AG04450 (cell line): ENCODE measurements at regions not wholly inside any gene's neighbourhood (a gene's known extent, or its start where the extent isn't known, plus 50 kb on each side); places are given as distances from the start of the nearest gene placed in this dataset.
"Not testable (repeated sequence)": the region's sequence is repeated elsewhere in the genome, so short reads cannot be mapped to it uniquely, and the experiment has no call there.

Source experiments
- CTCF ChIA-PET: fragments of 300-600, 350-600 bp; formaldehyde crosslinking; extraction: SDS; loops from one replicate; lab custom pipeline; 2022; ENCODE audit warnings: antibody characterized with exemption, inconsistent platforms; lab: Charles Lee
- POLR2A ChIA-PET: fragments of 350-600 bp; formaldehyde crosslinking; extraction: SDS; loops from one replicate; lab custom pipeline; 2021; ENCODE audit warnings: antibody characterized with exemption, inconsistent platforms; lab: Yijun Ruan, JAX
- DNase-seq: peaks from one replicate; pipeline ENCODE4 v3.0.0-alpha.2; 2011; ENCODE audit warnings: low read depth, low spot score
- H3K27ac ChIP-seq: one replicate; pipeline ENCODE4 v1.5.1; 2012; ENCODE audit warnings: low read depth, low read length, control low read depth
- H3K27me3 ChIP-seq: one replicate; pipeline ENCODE4 v1.6.0; 2012; ENCODE audit warnings: low read length; ENCODE audit not compliant: control insufficient read depth, insufficient read depth
- H3K4me3 ChIP-seq: 2 replicates; pipeline ENCODE4 v1.5.1; 2011; ENCODE audit warnings: mild to moderate bottlenecking, low read depth, low read length, control low read depth
- H3K9me3 ChIP-seq: 2 replicates; pipeline ENCODE4 v1.5.1; 2012; ENCODE audit warnings: low read length; ENCODE audit not compliant: control insufficient read depth, insufficient read depth
- TF ChIP-seq, protein P1 (sequence below): IDR thresholded peaks from 2 replicates; pipeline ENCODE4 v1.5.1; 2011; ENCODE audit warnings: low read depth, low read length, control low read depth, inconsistent platforms

DNA sequence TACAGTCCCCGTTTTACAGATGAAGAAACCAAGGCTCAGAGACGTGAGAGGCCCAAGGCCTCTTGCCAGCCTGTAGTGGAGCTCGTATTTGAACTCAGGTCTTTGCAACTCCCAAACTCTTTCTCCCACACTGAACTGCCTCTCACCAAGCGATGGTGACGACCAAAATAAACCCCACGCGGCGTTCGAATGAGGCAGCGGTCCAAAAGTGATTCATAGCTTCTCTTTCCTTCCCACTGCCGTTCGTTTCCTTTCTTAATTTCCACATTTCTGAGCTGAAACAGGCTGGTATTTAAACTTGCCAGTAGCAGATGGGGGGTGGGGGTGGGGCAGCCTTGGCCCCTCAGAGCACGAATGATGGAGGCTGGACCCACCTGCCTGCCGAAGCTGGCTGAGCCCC, 252.9 kb upstream of the KCNG1 start:
- CTCF ChIA-PET = interaction anchor here (0.7 to 1.3 kb wide), 2 partner anchors 31 to 278 kb away, joined by 3 to 4 read pairs; no protein-coding TSS in a partner anchor
- peak; percentile 7 for DNase-seq

DNA sequence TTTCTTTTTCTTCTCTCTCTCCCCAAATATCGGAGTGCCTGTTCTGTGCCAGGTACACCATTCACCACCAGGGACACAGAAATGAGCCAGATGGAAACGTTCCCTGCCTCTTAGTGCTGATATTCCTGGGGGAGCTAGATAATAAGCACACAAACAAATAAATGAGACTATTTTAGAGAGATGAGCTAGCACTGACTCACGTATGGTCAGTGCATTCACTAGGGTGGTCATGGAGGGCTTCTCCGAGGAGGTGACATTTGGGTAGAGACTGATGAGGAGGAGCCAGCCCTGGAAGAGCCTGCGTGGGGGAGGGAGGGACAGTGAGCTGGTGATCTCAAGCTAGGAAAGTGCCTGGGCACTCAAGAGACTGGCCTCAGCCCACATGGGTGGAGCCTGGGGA, 252.3 kb upstream of the KCNG1 start:
- TF ChIP-seq, protein P1, sequence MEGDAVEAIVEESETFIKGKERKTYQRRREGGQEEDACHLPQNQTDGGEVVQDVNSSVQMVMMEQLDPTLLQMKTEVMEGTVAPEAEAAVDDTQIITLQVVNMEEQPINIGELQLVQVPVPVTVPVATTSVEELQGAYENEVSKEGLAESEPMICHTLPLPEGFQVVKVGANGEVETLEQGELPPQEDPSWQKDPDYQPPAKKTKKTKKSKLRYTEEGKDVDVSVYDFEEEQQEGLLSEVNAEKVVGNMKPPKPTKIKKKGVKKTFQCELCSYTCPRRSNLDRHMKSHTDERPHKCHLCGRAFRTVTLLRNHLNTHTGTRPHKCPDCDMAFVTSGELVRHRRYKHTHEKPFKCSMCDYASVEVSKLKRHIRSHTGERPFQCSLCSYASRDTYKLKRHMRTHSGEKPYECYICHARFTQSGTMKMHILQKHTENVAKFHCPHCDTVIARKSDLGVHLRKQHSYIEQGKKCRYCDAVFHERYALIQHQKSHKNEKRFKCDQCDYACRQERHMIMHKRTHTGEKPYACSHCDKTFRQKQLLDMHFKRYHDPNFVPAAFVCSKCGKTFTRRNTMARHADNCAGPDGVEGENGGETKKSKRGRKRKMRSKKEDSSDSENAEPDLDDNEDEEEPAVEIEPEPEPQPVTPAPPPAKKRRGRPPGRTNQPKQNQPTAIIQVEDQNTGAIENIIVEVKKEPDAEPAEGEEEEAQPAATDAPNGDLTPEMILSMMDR = no peak
- ChIA-PET CTCF (no interaction called here), POLR2A (no interaction called here)
- peaks cover 26% of the 10 kb centered on the region for H3K27me3 ChIP-seq
- H3K4me3 ChIP-seq = no peak overlapping the region
- no peak for DNase-seq
- H3K27ac ChIP-seq = no peak overlapping the region
- H3K9me3 ChIP-seq = peaks cover 2% of the 10 kb centered on the region

More for the DNA sequence above, 252.9 kb upstream of the KCNG1 start:
- peaks cover 22% of the 10 kb centered on the region for H3K27me3 ChIP-seq
- peaks cover 2% of the 10 kb centered on the region; the same call in 1 of the 2 replicates for H3K9me3 ChIP-seq
- TF ChIP-seq, protein P1 = no peak
- H3K4me3 ChIP-seq = no peak overlapping the region
- H3K27ac ChIP-seq = no peak overlapping the region
- POLR2A ChIA-PET = interaction anchor here (0.6 kb wide), 1 partner anchor 386 kb away, joined by 5 read pairs; no protein-coding TSS in a partner anchor

DNA sequence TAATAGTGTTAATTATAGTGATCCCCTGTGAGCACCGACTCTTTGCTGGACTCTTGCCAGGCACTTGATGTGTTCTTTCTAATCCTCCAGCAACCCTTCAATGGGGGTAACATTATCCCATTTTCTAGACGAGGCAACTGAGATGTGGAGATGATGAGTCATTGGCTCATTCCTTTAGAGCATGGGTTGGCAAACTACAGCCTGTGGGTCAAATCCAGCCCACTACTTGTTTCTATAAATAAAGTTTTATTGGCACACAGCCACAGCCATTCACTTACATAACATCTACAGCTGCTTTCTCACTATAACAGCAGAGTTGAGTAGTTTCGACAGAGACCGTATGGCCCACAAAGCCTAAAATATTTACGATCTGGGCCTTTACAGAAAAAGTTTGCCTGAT, 249.5 kb upstream of the KCNG1 start:
- DNase-seq = peak; percentile 41
- Histone ChIP-seq H3K9me3 (no peaks in the 10 kb centered on the region; the same call in 1 of the 2 replicates), H3K27me3 (peaks cover 15% of the 10 kb centered on the region), H3K27ac (no peak overlapping the region), H3K4me3 (no peak overlapping the region)
- ChIA-PET CTCF (interaction anchor here (1.2 kb wide), 1 partner anchor 257 kb away, joined by 3 read pairs; no protein-coding TSS in a partner anchor), POLR2A (no interaction called here)
- TF ChIP-seq, protein P1 = no peak

DNA sequence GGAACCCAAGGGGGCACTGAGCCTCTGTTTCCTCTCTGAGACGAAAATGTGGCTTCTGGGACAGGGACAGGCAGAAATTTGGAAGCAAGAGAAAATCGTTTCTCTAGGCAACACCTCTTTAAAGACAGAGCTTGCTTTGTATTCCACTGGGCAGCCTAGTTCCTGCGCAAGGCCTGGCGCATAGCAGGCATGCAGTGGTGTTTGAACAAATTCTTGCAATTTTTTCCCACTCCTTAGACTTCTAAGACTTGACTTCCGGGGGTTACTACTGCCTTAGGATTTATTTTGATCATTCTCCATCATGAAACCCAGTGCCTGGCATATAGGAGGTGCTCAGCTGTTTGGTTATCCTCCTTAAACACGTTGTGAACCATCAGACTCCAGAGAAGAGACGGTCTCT, 249.0 kb upstream of the KCNG1 start:
- DNase-seq = no peak
- Histone ChIP-seq H3K27ac (no peak overlapping the region), H3K4me3 (no peak overlapping the region), H3K9me3 (no peaks in the 10 kb centered on the region; the same call in 1 of the 2 replicates), H3K27me3 (peaks cover 15% of the 10 kb centered on the region)
- TF ChIP-seq, protein P1 = no peak
- CTCF ChIA-PET = interaction anchor here (1.2 kb wide), 1 partner anchor 257 kb away, joined by 3 read pairs; no protein-coding TSS in a partner anchor
- POLR2A ChIA-PET = no interaction called here

DNA sequence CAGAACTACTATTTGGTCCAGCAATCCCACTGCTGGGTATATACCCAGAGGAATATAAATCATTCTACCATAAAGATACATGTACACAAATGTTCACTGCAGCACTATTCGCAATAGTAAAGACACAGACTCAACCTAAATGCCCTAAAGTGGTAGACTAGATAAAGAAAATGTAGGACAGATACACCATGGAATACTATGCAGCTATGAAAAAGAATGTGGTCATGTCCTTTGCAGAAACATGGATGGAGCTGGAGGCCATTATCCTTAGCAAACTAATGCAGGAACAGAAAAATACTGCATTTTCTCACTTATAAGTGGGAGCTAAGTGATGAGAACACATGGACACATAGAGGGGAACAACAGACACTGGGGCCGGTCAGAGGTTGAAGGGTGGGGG, 248.4 kb upstream of the KCNG1 start:
- H3K27ac ChIP-seq, CTCF ChIA-PET, H3K4me3 ChIP-seq, DNase-seq, POLR2A ChIA-PET, H3K9me3 ChIP-seq: not testable (repeated sequence)
- H3K27me3 ChIP-seq = peaks cover 15% of the 10 kb centered on the region
